GM12878 (cell line): ENCODE measurements at regions not wholly inside any gene's neighbourhood (a gene's known extent, or its start where the extent isn't known, plus 50 kb on each side); places are given as distances from the start of the nearest gene placed in this dataset.

Experiments used
- ATAC-seq: fragments of 200-7000 bp; cut with Tn5 transposase; 3 replicates; pipeline ENCODE4 v1.9.1; 2020; ENCODE audit warnings: mild to moderate bottlenecking, moderate library complexity
- BruUV-seq: library from RNA; stranded (reverse); fragments of 400-500 nt; replicated peaks from 2 replicates; lab custom pipeline; 2021; lab: Mats Ljungman, UMichigan
- CTCF ChIA-PET: fragments of 300-600 bp; sonication (Branson Sonifier 250); formaldehyde crosslinking; extraction: SDS; loops from one replicate; lab custom pipeline; 2021; ENCODE audit warnings: inconsistent platforms; lab: Yijun Ruan, JAX
- POLR2A ChIA-PET: fragments of 350-600 bp; formaldehyde crosslinking; extraction: SDS; loops from one replicate; lab custom pipeline; 2021; ENCODE audit warnings: inconsistent platforms; lab: Charles Lee
- RAD21 ChIA-PET: fragments of 300-600 bp; sonication (Branson Sonifier 250); formaldehyde crosslinking; loops from one replicate; lab custom pipeline; 2023; ENCODE audit warnings: antibody characterized with exemption; ENCODE audit not compliant: unreplicated experiment; lab: Charles Lee
- SMC1A ChIA-PET: fragments of 300-600 bp; sonication (Branson Sonifier 250); formaldehyde crosslinking; loops from one replicate; lab custom pipeline; 2023; ENCODE audit not compliant: unreplicated experiment, uncharacterized antibody; lab: Charles Lee
- DNase-seq: peaks from one replicate; pipeline ENCODE4 v3.0.0-alpha.2; 2011; ENCODE audit warnings: low read depth, low spot score
- FAIRE-seq: peaks from 3 replicates; lab custom pipeline; 2011; peaks lifted over from hg19 to GRCh38; lab: Jason Lieb, UNC
- H2AFZ ChIP-seq: 2 replicates; pipeline ENCODE4 v1.6.0; 2011; ENCODE audit warnings: low read depth, low read length, control low read depth; ENCODE audit not compliant: control insufficient read depth
- H3K27ac ChIP-seq: 2 replicates; pipeline ENCODE4 v1.5.1; 2011; ENCODE audit warnings: control low read depth; ENCODE audit not compliant: control insufficient read depth, insufficient read depth
- H3K27me3 ChIP-seq, 2 experiments: replicated peaks in 1 of 2; 2 replicates each; pipeline versions ENCODE4 v1.6.0 to v1.6.1; 2011; ENCODE audit warnings: low read length in 1 of 2; ENCODE audit not compliant: control insufficient read depth in 2 of 2, insufficient read depth in 2 of 2
- H3K36me3 ChIP-seq, 2 experiments: 2 replicates each; pipeline ENCODE4 v1.5.1; 2011; ENCODE audit warnings: low read length in 1 of 2; ENCODE audit not compliant: control insufficient read depth in 2 of 2, insufficient read depth in 2 of 2
- H3K4me1 ChIP-seq: 2 replicates; pipeline ENCODE4 v1.6.1; 2011; ENCODE audit warnings: mild to moderate bottlenecking, low read length, moderate library complexity, mixed read lengths; ENCODE audit not compliant: control insufficient read depth, insufficient read depth
- H3K4me2 ChIP-seq: 2 replicates; pipeline ENCODE4 v1.6.0; 2011; ENCODE audit warnings: control low read depth; ENCODE audit not compliant: control insufficient read depth, insufficient read depth
- H3K4me3 ChIP-seq: fragments of 200-600 bp; sonication (generic); 2 replicates; pipeline ENCODE4 v1.5.1; 2016
- H3K79me2 ChIP-seq: 2 replicates; pipeline ENCODE4 v1.6.0; 2011; ENCODE audit warnings: low read length; ENCODE audit not compliant: control insufficient read depth, insufficient read depth
- H3K9ac ChIP-seq: 2 replicates; pipeline ENCODE4 v1.8.0; 2011; ENCODE audit warnings: low read length, control low read depth, mixed read lengths; ENCODE audit not compliant: control insufficient read depth, insufficient read depth
- H3K9me3 ChIP-seq: replicated peaks from 3 replicates; pipeline ENCODE4 v1.5.1; 2011; ENCODE audit warnings: mild to moderate bottlenecking, low read length; ENCODE audit not compliant: control insufficient read depth, insufficient read depth
- H4K20me1 ChIP-seq: 2 replicates; pipeline ENCODE4 v1.6.0; 2011; ENCODE audit not compliant: control insufficient read depth, insufficient read depth
- CREB1 ChIP-seq: IDR thresholded peaks from 2 replicates; pipeline ENCODE4 v1.6.1; 2012; ENCODE audit warnings: low read depth, mild to moderate bottlenecking, inconsistent platforms
- CTCF ChIP-seq, 3 experiments: IDR thresholded peaks in 2 of 3; conservative IDR thresholded peaks in 1 of 3; 2 replicates each; pipeline ENCODE4 v1.5.1; 2011; ENCODE audit warnings: low read depth in 3 of 3, low read length in 3 of 3, mild to moderate bottlenecking in 3 of 3, control low read depth in 2 of 3, moderate library complexity in 2 of 3, inconsistent platforms in 1 of 3, mixed read lengths in 1 of 3; ENCODE audit not compliant: control insufficient read depth in 2 of 3, insufficient read depth in 1 of 3; ENCODE audit errors: extremely low read depth in 1 of 3
- HDGF ChIP-seq: fragments of 450-650 bp; IDR thresholded peaks from 2 replicates; pipeline ENCODE4 v1.6.1; 2016; ENCODE audit warnings: antibody characterized with exemption
- MAX ChIP-seq: IDR thresholded peaks from 2 replicates; pipeline ENCODE4 v1.6.1; 2012; ENCODE audit warnings: low read depth, low read length, improper control_type of control experiment
- NFYA ChIP-seq: IDR thresholded peaks from 2 replicates; pipeline ENCODE4 v1.6.1; 2011; ENCODE audit warnings: low read depth, mild to moderate bottlenecking, low read length, improper control_type of control experiment, borderline replicate concordance
- NR2F1 ChIP-seq: fragments of 450-650 bp; conservative IDR thresholded peaks from 2 replicates; pipeline ENCODE4 v1.6.1; 2017; ENCODE audit warnings: mild to moderate bottlenecking
- PRDM15 ChIP-seq: fragments of 450-650 bp; formaldehyde crosslinking; IDR thresholded peaks from 2 replicates; pipeline ENCODE4 v1.4.0; 2020; ENCODE audit warnings: mild to moderate bottlenecking, moderate library complexity
- YY1 ChIP-seq: IDR thresholded peaks from 2 replicates; pipeline ENCODE4 v1.6.1; 2011; ENCODE audit warnings: low read depth, mild to moderate bottlenecking, low read length
- ZSCAN29 ChIP-seq: fragments of 450-650 bp; IDR thresholded peaks from 2 replicates; pipeline ENCODE4 v1.6.1; 2017; ENCODE audit warnings: mild to moderate bottlenecking, moderate library complexity
- in situ Hi-C: fragments of 300-500 bp; cut with MboI; formaldehyde crosslinking; loops from 9 replicates; pipeline ENCODE4 v1.14.3; 2018; ENCODE audit warnings: mixed read lengths
- intact Hi-C: fragments of 100-400 bp; cut with micrococcal nuclease; formaldehyde crosslinking; loops from one replicate; pipeline ENCODE4 v1.14.2; 2022; ENCODE audit not compliant: unreplicated experiment

GRCh38 chr1:68644504-68644903 lies 147.6 kb upstream of the DEPDC1 start:
- FAIRE-seq (no peak), ATAC-seq (no peak), DNase-seq (no peak)
- H3K27ac ChIP-seq = no peak overlapping the region
- no peak overlapping the region for H3K4me3 ChIP-seq
- no peak overlapping the region for H2AFZ ChIP-seq
- H4K20me1 ChIP-seq = no peaks in the 10 kb centered on the region
- in situ Hi-C loops (no loop called here), intact Hi-C loops (no loop called here)
- POLR2A ChIA-PET = no interaction called here
- no peaks in the 10 kb centered on the region for H3K36me3 ChIP-seq
- no peaks in the 10 kb centered on the region for H3K27me3 ChIP-seq
- SMC1A ChIA-PET = interaction anchor here (1.6 kb wide), 1 partner anchor 9 kb away, joined by 4 read pairs; no protein-coding TSS in a partner anchor
- RAD21 ChIA-PET = no interaction called here
- no peak overlapping the region for H3K4me2 ChIP-seq
- BruUV-seq = no TSS peak
- CTCF ChIA-PET = no interaction called here
- no peak for TF ChIP-seq CREB1
- no peak for TF ChIP-seq YY1
- TF ChIP-seq ZSCAN29 = no peak
- no peak for TF ChIP-seq PRDM15 (CRISPR knock-in tag)
- TF ChIP-seq MAX = no peak
- no peak for TF ChIP-seq HDGF
- TF ChIP-seq NR2F1 = no peak
- TF ChIP-seq NFYA = no peak
- no peak for TF ChIP-seq CTCF (IDR thresholded peaks at IDR 0.05 in 2 of 3, conservative IDR thresholded peaks at IDR 0.05 in 1 of 3; ENCODE audit: control insufficient read depth in 2 of 3, extremely low read depth in 1 of 3, insufficient read depth in 1 of 3, low read depth in 3 of 3, low read length in 3 of 3)
- no peaks in the 10 kb centered on the region for H3K79me2 ChIP-seq
- H3K9ac ChIP-seq = no peak overlapping the region
- no peaks in the 10 kb centered on the region for H3K4me1 ChIP-seq
- H3K9me3 ChIP-seq = no peaks in the 10 kb centered on the region
